HG03432 (cell line): ENCODE measurements at regions not wholly inside any gene's neighbourhood (a gene's known extent, or its start where the extent isn't known, plus 50 kb on each side); places are given as distances from the start of the nearest gene placed in this dataset.

ENCODE experiments used
- ATAC-seq: cut with Tn5 transposase; IDR thresholded peaks from one replicate; pipeline ENCODE4 v1.9.1; 2021; ENCODE audit warnings: mild to moderate bottlenecking, moderate library complexity; ENCODE audit not compliant: unreplicated experiment

DNA sequence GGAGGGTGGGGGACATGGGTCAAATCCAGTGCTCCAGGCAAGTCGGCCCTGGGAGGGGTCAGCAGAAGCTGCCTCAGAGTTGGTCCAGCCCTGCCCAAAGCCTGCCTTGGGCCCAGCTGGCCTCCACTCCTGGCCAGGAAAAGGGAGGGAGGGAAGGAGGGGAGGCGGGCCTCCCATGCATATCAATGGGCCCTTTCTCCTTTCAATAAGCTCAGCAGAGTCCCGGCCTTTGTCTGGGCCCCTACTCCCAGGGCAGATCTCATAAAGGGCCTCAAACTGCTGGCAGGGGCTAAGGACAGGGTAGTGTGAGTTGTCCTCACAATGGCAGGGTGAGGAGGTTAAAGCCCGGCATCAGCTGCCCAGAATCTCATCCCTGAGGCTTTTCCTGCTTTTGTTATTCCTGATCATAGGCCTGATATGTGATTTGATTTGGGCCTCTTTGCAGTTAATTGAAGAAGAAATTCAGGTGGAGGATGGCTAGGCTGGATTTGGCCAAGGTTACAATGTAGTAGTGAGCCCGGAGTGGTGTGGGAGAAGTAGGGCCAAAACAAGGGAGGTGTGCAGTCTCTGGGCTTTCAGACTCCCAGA is 121.1 kb upstream of the ATP6AP2 start:
- no peak for ATAC-seq

DNA sequence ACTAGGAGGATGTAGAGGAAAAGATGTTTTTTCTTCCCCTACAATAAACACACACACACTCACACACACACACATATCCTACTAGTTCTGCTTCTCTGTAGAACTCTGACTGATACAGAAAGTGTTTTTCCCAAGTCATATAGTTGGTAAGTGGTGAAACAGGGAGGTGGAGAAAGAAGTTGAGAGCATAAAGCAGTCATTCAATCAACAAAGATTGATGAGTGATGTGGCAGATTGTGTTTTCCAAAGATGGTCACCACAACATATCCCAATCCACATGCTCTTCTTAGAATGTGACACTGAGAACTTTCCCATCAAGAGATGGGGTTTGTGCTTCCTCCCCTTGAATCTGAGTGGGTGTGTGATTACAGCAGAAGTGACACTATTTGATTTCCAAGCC is 123.4 kb upstream of the ATP6AP2 start:
- no peak for ATAC-seq

- no peak for ATAC-seq
Observed at GRCh38 chrX:40452031-40452430, 128.7 kb upstream of the ATP6AP2 start.

- no peak for ATAC-seq
Observed at GRCh38 chrX:40449956-40450706, 130.6 kb upstream of the ATP6AP2 start.

GRCh38 chrX:40449396-40449795 is 131.4 kb upstream of the ATP6AP2 start:
- no peak for ATAC-seq

DNA sequence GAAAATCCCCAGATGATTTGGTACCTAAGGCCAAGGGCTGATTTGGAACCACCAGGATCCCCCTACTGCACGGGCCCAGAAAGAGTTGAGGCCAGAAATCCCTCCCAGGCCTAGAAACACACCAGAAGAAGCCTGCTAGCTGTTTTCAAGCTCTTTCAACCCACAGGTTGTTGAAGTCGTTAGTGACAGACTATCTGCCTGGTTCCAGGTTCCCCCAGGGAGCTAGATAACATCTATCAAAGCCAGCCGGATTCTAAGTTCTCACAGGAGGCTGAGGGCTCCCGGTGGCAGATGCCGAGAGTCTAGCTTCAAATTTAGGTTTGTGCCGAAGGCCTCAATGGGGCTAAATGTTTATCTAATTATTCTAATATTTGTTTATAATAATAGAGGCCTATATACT is 132.0 kb upstream of the ATP6AP2 start:
- ATAC-seq: no peak

DNA sequence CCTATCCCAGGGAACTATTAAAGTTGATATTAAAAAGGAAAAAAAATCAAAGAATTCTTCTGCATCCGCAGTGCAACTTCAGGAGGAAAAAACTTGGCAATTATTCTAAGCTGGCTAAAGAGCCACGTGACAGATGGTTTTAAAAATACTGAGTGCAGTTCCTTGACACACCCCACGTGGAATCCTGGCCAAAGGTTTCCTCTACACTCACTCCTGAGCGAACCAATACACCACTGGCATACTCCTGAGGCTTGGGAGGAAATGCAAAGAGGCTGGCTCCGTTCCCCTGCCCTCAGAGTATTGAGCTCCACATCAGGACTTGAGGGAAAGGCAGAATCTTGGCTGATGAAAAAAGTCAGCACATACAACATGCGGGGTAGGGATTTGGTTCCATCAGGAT is 133.8 kb upstream of the ATP6AP2 start:
- no peak for ATAC-seq

DNA sequence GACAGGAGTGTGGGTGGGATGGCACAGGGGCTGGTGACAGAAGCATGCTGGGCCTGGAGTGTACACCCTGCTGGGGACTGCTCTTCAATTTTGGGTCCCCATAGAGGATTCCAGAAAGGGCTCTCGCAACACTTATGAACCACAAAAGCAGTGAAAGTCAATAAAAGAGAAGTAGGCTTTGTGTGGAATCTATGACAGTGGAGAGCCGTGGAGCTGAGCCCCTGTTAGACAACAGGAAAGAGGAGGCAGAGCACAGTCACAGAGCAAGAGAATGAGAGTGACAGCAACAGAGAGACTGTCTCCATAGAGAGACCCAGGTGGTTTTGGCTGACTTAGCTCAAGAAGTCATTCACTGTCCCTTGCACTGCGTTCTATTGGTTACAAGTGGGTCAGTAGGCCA is 135.1 kb upstream of the ATP6AP2 start:
- ATAC-seq: no peak

DNA sequence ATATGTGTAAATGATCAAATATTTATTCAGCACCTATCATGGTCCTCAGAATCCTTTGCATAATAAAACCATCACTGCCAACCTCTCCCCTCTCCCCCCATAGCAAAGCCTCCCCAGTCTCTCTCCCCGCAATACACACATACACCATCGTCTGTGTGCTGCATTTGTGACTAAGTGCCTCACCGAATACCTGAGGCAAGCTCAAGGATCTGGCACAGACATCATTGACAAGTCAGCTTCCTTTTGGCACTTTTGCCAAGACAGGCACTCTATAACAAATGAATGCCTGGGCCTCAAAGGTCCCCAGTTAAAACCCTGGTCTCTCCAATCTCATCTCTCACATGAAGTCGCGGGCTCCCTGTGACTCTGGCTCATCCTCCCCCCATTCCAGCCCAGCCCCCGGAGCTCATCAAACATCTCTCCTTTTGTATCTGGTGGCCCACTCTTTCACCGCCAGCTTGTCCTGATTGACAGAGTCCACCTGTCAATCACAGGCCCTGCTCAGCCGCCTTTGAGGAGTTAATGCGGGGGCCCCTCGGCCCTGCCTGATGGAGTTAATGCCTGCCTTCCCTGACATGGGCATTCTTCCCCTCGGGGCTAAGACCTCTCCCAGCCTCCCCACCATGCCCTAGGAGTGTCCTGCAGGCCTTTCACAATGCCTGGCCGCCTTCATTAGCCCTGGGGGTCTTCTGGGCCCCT is 135.8 kb upstream of the ATP6AP2 start:
- no peak for ATAC-seq

DNA sequence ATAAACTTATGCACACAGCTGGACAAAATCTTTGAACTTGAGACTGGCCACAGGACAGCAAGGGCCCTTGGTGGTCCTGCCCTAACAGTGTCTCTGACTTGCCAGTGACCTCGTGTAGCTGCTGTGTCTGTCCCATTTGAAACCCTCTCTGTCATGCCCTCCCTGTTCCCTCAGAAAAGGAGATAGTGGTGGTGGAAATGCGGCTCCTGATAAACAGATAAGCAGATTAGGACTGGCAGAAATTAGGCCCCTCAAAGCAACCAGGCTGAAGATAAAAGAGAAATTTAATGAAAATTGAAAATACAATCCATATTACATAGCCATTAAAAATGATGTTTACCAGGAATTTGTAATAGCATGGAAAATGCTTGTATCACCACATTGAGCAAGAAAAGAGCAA is 136.6 kb upstream of the ATP6AP2 start:
- ATAC-seq: no peak

DNA sequence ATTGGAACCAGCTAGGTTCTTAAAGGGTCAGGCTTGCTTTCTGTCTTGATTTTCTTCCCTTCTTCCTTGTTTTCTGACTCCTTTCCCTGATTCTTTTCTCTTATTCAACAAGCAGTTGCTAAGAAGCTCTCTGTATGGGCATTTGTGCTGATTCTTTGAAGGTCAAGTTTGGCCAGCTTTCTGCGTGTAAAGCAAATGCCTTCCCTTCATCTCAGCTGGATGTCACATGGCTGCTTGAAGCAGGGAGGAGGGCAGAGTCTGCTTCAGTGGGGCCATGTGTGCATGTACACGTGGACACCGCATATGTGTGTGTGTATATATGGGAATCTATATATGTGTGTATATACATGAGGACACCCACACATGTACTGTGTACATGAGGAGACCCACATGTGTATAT is 139.9 kb upstream of the ATP6AP2 start:
- no peak for ATAC-seq

DNA sequence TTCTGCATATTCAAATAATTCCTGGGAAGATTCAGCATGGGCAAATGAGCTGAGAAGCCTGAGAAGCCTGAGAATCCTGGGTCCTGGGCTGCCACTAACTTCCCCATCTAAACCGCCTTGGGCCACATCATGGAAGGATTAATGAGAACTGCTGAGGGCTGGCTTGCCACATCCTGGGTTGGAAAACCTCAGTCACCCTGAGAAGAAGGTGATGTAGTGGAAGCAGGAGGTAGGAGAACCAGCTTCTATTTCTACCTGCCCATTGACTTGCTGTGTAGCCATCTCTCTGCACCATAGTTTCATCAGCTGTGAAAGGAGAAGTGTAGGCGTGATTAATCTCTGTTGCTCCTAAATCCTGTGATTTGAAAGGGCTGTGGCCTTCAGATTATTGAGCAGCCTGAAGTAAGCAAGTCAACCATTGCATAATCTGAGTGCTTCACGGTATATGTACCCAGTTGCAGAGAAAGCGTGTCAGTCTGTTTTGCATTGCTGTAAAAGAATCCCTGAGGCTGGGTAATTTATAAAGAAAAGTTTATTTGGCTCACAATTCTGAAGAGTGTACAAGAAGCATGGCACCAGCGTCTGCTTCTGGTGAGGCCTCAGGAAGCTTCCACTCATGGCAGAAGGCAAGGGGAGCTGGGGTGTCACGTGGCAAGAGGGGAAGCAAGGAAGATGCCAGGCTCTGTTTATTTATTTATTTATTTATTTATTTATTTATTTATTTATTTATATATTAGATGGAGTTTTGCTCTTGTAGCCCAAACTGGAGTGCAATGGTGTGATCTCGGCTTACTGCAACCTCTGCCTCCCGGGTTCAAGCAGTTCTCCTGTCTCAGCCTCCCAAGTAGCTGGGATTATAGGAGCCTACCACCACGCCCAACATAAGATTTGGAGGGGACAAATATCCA is 140.9 kb upstream of the ATP6AP2 start:
- no peak for ATAC-seq

- no peak for ATAC-seq
Observed at GRCh38 chrX:40437348-40437747, 143.4 kb upstream of the ATP6AP2 start.

DNA sequence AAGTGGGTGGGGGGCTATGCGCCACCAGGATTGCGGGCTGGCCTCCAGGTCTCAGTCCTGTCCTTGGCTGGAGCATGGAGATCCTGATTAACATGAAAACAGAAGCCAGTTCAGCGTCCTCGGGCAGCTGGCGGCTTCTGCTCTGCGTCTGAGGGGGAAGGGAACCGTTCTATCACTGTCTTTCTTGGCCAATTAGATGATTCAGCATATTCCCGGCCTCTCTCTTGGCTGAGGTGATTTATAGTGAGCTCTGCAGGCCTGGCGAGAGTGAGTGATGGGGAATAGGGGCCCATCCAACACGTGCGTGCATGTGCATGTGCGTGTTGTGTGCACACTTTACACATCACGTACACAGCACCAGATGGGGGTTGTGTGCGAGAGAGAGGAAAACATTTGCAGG is 145.8 kb upstream of the ATP6AP2 start:
- no peak for ATAC-seq

DNA sequence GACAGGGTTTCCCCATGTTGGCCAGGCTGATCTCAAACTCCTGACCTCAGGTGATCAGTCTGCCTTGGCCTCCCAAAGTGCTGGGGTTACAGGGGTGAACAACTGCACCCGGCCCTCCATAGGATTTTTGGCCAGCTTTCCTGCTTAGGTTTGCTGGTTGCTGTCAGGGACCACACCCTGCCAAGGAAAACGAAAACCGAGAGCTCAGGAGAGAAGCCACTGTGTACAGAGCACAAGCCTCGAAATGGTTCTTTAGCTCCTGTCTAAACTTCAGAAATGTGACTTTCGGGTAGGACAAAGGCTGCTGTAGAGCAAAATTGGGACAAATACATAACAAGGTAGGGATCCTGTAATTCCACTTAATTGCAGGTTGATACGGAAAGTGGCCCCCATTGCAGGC is 146.3 kb upstream of the ATP6AP2 start:
- no peak for ATAC-seq

GRCh38 chrX:40433160-40433559 is 147.6 kb upstream of the ATP6AP2 start:
- ATAC-seq: no peak

GRCh38 chrX:40424259-40424658 is 156.5 kb upstream of the ATP6AP2 start:
- ATAC-seq: no peak

DNA sequence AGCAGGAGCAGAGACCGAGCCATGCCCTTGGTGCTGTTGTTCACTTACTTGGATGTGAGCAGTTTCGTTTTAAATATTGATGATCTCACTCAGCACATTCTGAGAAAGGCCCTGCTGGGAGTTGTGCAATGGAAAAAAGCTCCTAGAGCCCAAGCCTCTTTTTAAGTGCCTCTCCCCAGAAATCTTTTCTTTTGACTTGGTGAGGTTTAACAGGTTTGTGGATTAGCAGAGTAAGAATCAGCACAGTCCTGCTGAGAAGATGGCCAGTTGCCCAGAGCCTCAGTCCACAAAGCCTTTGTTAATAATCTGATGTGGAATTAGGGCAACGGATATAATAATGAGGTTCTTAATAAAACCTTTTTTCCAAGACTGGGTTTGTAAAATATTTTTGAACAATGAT is 157.5 kb upstream of the ATP6AP2 start:
- ATAC-seq: no peak

DNA sequence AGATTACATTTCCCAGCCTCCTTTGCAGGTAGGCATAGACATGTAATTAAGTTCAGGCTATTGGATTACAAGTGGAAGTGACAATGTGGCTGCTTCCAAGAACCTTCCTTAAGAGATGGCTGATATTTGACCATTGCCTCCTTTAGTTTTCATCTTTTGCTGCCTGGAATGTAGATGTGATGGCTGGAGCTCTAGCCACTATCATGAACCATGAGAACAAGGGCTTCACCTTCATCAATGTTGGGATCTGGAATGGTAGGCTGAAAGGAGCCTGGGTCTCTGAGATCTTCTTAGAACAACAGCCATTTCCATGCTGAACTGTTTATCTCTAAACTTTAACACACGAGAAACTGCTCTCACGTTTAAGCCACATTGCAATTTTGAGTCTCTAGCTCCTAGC is 158.7 kb upstream of the ATP6AP2 start:
- ATAC-seq: no peak

GRCh38 chrX:40420899-40421729 is 159.7 kb upstream of the ATP6AP2 start:
- peak; percentile 85 for ATAC-seq
